ENCODE measurements at regions not wholly inside any gene's neighbourhood (a gene's known extent, or its start where the extent isn't known, plus 50 kb on each side); places are given as distances from the start of the nearest gene placed in this dataset.

DNA sequence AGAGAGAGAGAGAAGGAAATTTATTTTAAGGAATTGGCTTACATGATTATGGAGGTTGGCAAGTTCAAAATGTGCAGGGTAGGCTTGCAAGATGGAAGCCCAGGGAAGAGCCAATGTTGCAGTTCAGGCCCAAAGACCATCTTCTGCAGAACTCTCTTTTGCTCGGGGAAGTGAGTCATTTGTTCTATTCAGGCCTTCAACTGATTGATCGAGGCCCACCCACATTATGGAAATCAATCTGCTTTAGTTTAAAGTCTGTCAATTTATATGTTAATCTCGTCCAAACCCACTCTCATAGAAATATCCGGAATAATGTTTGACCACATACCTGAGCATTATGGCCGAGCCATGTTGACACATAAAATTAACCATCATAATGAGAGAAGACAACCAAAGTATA lies 113.3 kb upstream of the CXCL12 start:
- no peak overlapping the region for H3K9ac ChIP-seq (ENCODE audit: low read length)
- CTCF ChIA-PET: no interaction called here
- no peaks in the 10 kb centered on the region for H3K36me3 ChIP-seq (ENCODE audit: control insufficient read depth in 1 of 2, insufficient read depth in 2 of 2, low read length in 2 of 2)
- intact Hi-C loops (cut with micrococcal nuclease): no loop called here
- ATAC-seq (no peak), DNase-seq (ENCODE audit: low read depth, low spot score) (no peak)
- H3K27me3 ChIP-seq (ENCODE audit: insufficient read depth, low read length): no peaks in the 10 kb centered on the region
- no peak overlapping the region for H3K27ac ChIP-seq (ENCODE audit: low read depth, low read length)
- no peak overlapping the region for H3K4me2 ChIP-seq (ENCODE audit: low read length)
- BruUV-seq (replicated peaks): no TSS peak
- TF ChIP-seq, protein P1, sequence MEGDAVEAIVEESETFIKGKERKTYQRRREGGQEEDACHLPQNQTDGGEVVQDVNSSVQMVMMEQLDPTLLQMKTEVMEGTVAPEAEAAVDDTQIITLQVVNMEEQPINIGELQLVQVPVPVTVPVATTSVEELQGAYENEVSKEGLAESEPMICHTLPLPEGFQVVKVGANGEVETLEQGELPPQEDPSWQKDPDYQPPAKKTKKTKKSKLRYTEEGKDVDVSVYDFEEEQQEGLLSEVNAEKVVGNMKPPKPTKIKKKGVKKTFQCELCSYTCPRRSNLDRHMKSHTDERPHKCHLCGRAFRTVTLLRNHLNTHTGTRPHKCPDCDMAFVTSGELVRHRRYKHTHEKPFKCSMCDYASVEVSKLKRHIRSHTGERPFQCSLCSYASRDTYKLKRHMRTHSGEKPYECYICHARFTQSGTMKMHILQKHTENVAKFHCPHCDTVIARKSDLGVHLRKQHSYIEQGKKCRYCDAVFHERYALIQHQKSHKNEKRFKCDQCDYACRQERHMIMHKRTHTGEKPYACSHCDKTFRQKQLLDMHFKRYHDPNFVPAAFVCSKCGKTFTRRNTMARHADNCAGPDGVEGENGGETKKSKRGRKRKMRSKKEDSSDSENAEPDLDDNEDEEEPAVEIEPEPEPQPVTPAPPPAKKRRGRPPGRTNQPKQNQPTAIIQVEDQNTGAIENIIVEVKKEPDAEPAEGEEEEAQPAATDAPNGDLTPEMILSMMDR (IDR thresholded peaks at IDR 0.05 in 2 of 3, conservative IDR thresholded peaks at IDR 0.05 in 1 of 3; ENCODE audit: borderline replicate concordance in 1 of 3, insufficient read depth in 1 of 3, low read depth in 2 of 3, low read length in 2 of 3): no peak
- TF ChIP-seq SRF (IDR thresholded peaks at IDR 0.05; ENCODE audit: low read depth) (no peak), YY1 (IDR thresholded peaks at IDR 0.05; ENCODE audit: extremely low read depth, insufficient replicate concordance, low read depth, low read length) (no peak), ZFX (IDR thresholded peaks at IDR 0.05) (no peak), FOSL1 (IDR thresholded peaks at IDR 0.05; ENCODE audit: low read depth) (no peak), RAD21 (IDR thresholded peaks at IDR 0.05; ENCODE audit: low read depth) (no peak), CEBPB (IDR thresholded peaks at IDR 0.05; ENCODE audit: low read depth) (no peak), TCF7L2 (IDR thresholded peaks at IDR 0.05; ENCODE audit: borderline replicate concordance, extremely low read depth, insufficient read depth, insufficient read length) (no peak), EZH2phosphoT487 (IDR thresholded peaks at IDR 0.05; ENCODE audit: borderline replicate concordance) (no peak), SIN3A (IDR thresholded peaks at IDR 0.05; ENCODE audit: low read depth) (no peak), POLR2A (IDR thresholded peaks at IDR 0.05; ENCODE audit: borderline replicate concordance, extremely low read depth, insufficient read depth, insufficient read length) (no peak), EZH2 (IDR thresholded peaks at IDR 0.05) (no peak), EGR1 (IDR thresholded peaks at IDR 0.05; ENCODE audit: low read depth) (no peak), CBX3 (IDR thresholded peaks at IDR 0.05; ENCODE audit: low read depth) (no peak), ELF1 (IDR thresholded peaks at IDR 0.05; ENCODE audit: borderline replicate concordance, low read depth) (no peak)
- TF ChIP-seq, protein P2, sequence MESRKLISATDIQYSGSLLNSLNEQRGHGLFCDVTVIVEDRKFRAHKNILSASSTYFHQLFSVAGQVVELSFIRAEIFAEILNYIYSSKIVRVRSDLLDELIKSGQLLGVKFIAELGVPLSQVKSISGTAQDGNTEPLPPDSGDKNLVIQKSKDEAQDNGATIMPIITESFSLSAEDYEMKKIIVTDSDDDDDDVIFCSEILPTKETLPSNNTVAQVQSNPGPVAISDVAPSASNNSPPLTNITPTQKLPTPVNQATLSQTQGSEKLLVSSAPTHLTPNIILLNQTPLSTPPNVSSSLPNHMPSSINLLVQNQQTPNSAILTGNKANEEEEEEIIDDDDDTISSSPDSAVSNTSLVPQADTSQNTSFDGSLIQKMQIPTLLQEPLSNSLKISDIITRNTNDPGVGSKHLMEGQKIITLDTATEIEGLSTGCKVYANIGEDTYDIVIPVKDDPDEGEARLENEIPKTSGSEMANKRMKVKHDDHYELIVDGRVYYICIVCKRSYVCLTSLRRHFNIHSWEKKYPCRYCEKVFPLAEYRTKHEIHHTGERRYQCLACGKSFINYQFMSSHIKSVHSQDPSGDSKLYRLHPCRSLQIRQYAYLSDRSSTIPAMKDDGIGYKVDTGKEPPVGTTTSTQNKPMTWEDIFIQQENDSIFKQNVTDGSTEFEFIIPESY (IDR thresholded peaks at IDR 0.05; ENCODE audit: extremely low read depth, insufficient replicate concordance, low read length): no peak
- TF ChIP-seq, protein P3, sequence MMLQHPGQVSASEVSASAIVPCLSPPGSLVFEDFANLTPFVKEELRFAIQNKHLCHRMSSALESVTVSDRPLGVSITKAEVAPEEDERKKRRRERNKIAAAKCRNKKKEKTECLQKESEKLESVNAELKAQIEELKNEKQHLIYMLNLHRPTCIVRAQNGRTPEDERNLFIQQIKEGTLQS (IDR thresholded peaks at IDR 0.05): no peak
- H4K20me1 ChIP-seq (ENCODE audit: insufficient read depth): no peaks in the 10 kb centered on the region; the same call in 1 of the 2 replicates
- RAD21 ChIA-PET (ENCODE audit: low non-redundant PET in 1 of 2, low total read pairs in 2 of 2, uncharacterized antibody in 2 of 2, unreplicated experiment in 2 of 2): no interaction called here
- no peaks in the 10 kb centered on the region for H3K79me2 ChIP-seq (ENCODE audit: insufficient read depth, low read length)
- H3K4me3 ChIP-seq (replicated peaks in 1 of 2; ENCODE audit: low read depth in 1 of 2, low read length in 2 of 2): no peak overlapping the region
- H3K9me3 ChIP-seq (ENCODE audit: control insufficient read depth in 1 of 2, insufficient read depth in 1 of 2, low read depth in 1 of 2, low read length in 2 of 2): no peaks in the 10 kb centered on the region
- POLR2A ChIA-PET: no interaction called here
- no peaks in the 10 kb centered on the region for H3K4me1 ChIP-seq (ENCODE audit: control insufficient read depth in 1 of 2, insufficient read depth in 2 of 2, low read length in 2 of 2)
- no peaks in the 10 kb centered on the region for H3K9me2 ChIP-seq (ENCODE audit: insufficient read depth)
- no peak overlapping the region for H2AFZ ChIP-seq (ENCODE audit: low read depth, low read length, poor library complexity, severe bottlenecking)

All from HCT116 (cell line).